NAMALWA (cell line): ENCODE measurements at regions not wholly inside any gene's neighbourhood (a gene's known extent, or its start where the extent isn't known, plus 50 kb on each side); places are given as distances from the start of the nearest gene placed in this dataset.

Experiments used
- DNase-seq: peaks from one replicate; pipeline ENCODE4 v3.0.0-alpha.2; 2015; ENCODE audit warnings: low spot score

- DNase-seq = no peak
Observed at GRCh38 chr13:74966814-74967424, 515.0 kb downstream of the TBC1D4 start.

GRCh38 chr13:74966275-74966674, 515.7 kb downstream of the TBC1D4 start:
- DNase-seq = no peak

DNA sequence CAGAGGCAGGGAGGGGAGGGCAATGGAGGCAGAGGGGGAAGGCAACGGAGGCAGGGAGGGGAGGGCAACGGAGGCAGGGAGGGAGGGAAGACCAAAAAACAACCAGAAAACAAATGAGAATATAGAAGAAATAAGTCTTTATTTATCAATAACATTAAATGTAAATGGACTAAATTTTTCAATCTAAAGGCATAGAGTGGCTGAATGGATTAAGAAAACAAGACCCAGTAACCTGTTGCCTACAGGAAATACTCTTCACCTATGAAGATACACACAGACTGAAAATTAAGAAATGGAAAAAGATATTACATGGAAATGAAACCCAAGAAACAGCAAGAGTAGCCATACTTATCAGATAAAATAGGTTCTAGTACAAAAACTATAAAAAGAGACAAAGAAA, 536.3 kb downstream of the TBC1D4 start:
- DNase-seq = no peak

GRCh38 chr13:74931698-74932433, 550.1 kb downstream of the TBC1D4 start:
- DNase-seq = no peak

DNA sequence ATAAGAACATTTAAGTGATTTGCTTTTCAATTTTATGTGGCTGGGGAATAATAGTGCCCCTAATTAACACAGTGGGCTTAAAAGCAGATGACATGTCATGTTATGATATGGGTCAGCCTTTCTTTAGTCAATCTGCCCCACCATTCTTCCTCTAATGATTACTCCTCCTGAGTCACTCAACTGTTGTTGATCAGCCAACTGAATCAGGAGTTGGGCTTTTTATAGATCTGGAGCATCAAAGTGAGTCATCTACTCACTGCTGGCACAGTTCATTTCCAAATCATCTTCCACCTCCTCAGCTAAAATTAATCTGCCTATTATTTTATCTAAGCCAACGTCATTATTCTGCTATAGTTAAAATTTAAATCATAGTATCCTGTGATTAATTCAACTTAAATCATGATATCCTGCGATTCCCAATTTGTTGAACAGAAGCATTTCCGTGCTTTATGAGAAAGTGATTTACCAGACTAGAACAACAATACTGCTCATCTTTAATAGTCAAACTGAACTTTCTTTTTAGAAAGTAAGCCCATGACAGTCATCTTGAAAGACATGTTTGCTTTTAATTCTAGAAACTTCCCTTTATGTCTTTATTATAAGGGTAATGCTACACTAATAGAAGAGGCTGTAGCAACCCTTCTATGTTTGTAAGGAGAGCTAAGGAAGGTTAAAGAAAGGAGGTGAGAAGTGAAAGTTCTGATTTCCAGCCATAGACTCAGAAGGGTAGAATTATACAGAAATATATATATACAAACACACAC, 551.4 kb downstream of the TBC1D4 start:
- no peak for DNase-seq

- no peak for DNase-seq
Observed at GRCh38 chr13:74929436-74929835, 552.5 kb downstream of the TBC1D4 start.

- DNase-seq = no peak
Observed at GRCh38 chr13:74927823-74928222, 554.1 kb downstream of the TBC1D4 start.

GRCh38 chr13:74922963-74923362, 559.0 kb downstream of the TBC1D4 start:
- DNase-seq = no peak

GRCh38 chr13:74921326-74921725, 560.6 kb downstream of the TBC1D4 start:
- no peak for DNase-seq

- DNase-seq = no peak
Observed at GRCh38 chr13:74920920-74921319, 561.0 kb downstream of the TBC1D4 start.

DNA sequence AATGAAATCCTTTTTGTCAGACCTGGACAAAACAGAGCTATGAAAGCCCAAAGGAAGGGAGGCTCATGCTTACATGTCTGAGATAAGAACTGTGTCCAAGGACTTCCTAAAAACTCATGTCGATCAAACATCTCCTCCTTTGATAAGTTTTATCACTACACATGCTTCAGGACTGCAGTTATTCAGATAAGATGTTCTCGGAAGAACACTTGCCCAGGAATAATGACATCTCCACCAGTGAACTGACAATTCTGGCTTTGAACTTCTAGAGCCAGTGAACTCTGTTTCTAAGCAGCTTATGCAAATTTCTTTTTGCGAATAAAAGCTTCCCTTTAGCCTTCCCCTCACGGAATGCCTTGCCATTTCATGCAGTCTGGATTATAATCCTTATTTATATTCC, 561.6 kb downstream of the TBC1D4 start:
- DNase-seq = no peak

- no peak for DNase-seq
Observed at GRCh38 chr13:74919914-74920313, 562.1 kb downstream of the TBC1D4 start.

- no peak for DNase-seq
Observed at GRCh38 chr13:74912898-74913297, 569.1 kb downstream of the TBC1D4 start.

- DNase-seq = no peak
Observed at GRCh38 chr13:74910415-74910814, 571.6 kb downstream of the TBC1D4 start.

DNA sequence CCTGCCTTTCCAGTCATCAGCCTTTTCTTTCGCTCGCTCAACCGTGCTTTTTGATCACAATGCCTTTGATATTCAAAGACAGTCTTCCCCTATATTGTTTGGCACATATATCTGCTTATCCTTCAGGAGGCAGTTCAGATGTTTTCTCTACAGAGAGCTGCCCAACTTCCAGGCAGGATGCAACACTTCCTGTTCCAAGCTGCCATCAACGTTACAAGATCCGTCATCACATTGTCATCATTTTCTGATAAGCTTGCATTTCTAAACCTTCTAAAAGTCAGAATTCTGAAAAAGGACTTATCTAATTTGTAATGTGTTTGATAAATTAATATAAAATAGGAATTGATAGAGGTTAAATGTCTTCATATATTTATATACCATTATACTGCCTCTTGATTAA, 574.2 kb downstream of the TBC1D4 start:
- no peak for DNase-seq

- DNase-seq = no peak
Observed at GRCh38 chr13:74904556-74904955, 577.4 kb downstream of the TBC1D4 start.

- DNase-seq = no peak
Observed at GRCh38 chr13:74895042-74895796, 586.8 kb downstream of the TBC1D4 start.

- DNase-seq = no peak
Observed at GRCh38 chr13:74892096-74892495, 589.9 kb downstream of the TBC1D4 start.

- no peak for DNase-seq
Observed at GRCh38 chr13:74891610-74892009, 590.4 kb downstream of the TBC1D4 start.

DNA sequence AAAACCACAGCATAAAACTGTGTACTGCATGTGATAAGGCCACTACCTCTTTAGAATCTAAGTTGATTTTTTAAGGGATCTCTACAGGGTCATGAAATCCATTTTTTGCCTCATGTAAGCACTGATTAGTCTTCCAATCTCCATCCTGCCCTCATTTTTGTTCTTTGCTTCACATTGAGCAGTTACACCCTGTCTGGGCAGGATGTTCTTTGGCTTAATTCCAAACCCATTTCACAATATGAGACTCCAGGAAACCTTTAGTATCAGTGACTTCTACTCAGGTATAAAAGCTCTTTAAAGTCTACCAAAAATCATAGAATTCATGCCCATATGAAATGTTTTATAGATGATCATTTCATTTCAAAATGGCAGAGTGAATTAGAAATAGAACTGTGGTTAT, 592.6 kb downstream of the TBC1D4 start:
- no peak for DNase-seq

DNA sequence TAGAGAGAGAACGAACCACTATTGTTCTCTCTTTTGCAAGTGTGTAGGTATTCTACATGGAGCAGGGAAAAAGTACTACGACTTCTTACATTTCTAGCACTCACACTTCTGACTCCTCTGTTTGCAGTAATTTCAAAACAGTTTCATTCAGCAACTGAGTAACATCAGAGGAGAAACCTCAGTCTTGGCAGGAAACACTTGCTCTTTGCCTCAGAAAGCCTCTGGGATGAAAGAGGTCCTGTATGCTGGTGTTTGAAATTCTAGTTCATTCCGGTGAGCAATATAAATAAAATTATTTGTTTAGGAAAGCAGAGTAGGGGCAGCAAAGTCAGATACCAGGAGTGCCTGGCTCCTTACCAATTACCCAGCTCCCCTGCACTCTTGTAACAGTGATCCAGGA, 595.5 kb downstream of the TBC1D4 start:
- no peak for DNase-seq

- peak; percentile 12 for DNase-seq
Observed at GRCh38 chr13:74883834-74884233, 598.1 kb downstream of the TBC1D4 start.
